Kidney (tissue), 13 donors: ENCODE measurements at regions not wholly inside any gene's neighbourhood (a gene's known extent, or its start where the extent isn't known, plus 50 kb on each side); places are given as distances from the start of the nearest gene placed in this dataset.

ENCODE experiments used
- DNase-seq, 5 donors: peaks; one replicate each; pipeline ENCODE4 v3.0.0-alpha.2; 2013 to 2020
- FAIRE-seq: peaks from 2 replicates; lab custom pipeline; 2012; peaks lifted over from hg19 to GRCh38; lab: Jason Lieb, UNC
- H3K27ac ChIP-seq, 2 donors: one replicate each; pipeline ENCODE4 v1.7.0; 2013; ENCODE audit warnings: low read depth in 2 of 2, low read length in 2 of 2, inconsistent platforms in 1 of 2
- H3K27me3 ChIP-seq: one replicate; pipeline ENCODE4 v1.7.1; 2013; ENCODE audit warnings: low read length, inconsistent platforms; ENCODE audit not compliant: control insufficient read depth, insufficient read depth
- H3K36me3 ChIP-seq, 3 donors: one replicate each; pipeline versions ENCODE4 v1.7.0 to v1.7.1; 2013; ENCODE audit warnings: low read length in 3 of 3, control low read depth in 1 of 3, inconsistent platforms in 1 of 3; ENCODE audit not compliant: insufficient read depth in 3 of 3, control insufficient read depth in 2 of 3
- H3K4me1 ChIP-seq, 3 donors: one replicate each; pipeline versions ENCODE4 v1.7.0 to v1.7.1; 2013; ENCODE audit warnings: low read length in 3 of 3, inconsistent platforms in 1 of 3, low read depth in 1 of 3; ENCODE audit not compliant: control insufficient read depth in 2 of 3, insufficient read depth in 2 of 3
- H3K4me3 ChIP-seq, 3 donors: one replicate each; pipeline versions ENCODE4 v1.7.0 to v1.8.1; 2013; ENCODE audit warnings: low read length in 3 of 3, control low read depth in 1 of 3, inconsistent platforms in 1 of 3
- H3K9ac ChIP-seq, 3 donors: one replicate each; pipeline versions ENCODE4 v1.7.0 to v1.7.1; 2013; ENCODE audit warnings: low read length in 3 of 3, control low read depth in 1 of 3, inconsistent platforms in 1 of 3
- H3K9me3 ChIP-seq, 3 donors: one replicate each; pipeline versions ENCODE4 v1.7.0 to v1.7.1; 2013; ENCODE audit warnings: low read length in 3 of 3, control low read depth in 1 of 3, inconsistent platforms in 1 of 3; ENCODE audit not compliant: control insufficient read depth in 2 of 3, insufficient read depth in 1 of 3
- intact Hi-C: fragments of 100-400 bp; cut with DNase I; formaldehyde crosslinking; loops from one replicate; pipeline ENCODE4 v1.11.1; 2022
- TF ChIP-seq, protein P1 (sequence below): IDR thresholded peaks from 3 replicates; pipeline ENCODE4 v1.5.1; 2012; ENCODE audit warnings: mild to moderate bottlenecking, moderate library complexity, borderline replicate concordance; ENCODE audit not compliant: insufficient read depth; ENCODE audit errors: extremely low read depth
- donor health status: control.
- donor health status: control.
- donor health status: control.
- donor health status: control.
- donor health status: control.
- donor health status: DM: yes; HTN: yes; CAD: no.
- donor health status: Normal renal cell carcinoma (clear cell type).

DNA sequence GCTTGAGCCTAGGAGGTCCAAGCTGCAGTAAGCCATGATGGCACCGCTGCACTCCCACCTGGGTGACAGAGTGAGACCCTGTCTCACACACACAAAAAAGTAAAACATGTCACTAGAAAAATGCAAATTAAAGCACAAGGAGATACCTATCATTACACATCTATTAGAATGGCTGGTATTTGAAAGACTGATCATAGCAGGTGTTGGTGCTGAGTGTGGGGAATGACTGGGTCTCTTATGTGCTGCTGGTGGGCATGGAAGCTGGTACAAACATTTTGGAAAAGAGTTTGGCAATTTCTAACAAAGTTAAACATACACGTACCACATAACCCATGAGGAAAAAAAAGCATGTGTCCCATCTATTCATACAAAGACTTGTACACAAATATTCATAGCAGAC, 142.1 kb upstream of the ZBTB40 start:
- H3K27me3 ChIP-seq: no peaks in the 10 kb centered on the region
- H3K9ac ChIP-seq: no peak overlapping the region
- H3K4me3 ChIP-seq: no peak overlapping the region
- TF ChIP-seq, protein P1, sequence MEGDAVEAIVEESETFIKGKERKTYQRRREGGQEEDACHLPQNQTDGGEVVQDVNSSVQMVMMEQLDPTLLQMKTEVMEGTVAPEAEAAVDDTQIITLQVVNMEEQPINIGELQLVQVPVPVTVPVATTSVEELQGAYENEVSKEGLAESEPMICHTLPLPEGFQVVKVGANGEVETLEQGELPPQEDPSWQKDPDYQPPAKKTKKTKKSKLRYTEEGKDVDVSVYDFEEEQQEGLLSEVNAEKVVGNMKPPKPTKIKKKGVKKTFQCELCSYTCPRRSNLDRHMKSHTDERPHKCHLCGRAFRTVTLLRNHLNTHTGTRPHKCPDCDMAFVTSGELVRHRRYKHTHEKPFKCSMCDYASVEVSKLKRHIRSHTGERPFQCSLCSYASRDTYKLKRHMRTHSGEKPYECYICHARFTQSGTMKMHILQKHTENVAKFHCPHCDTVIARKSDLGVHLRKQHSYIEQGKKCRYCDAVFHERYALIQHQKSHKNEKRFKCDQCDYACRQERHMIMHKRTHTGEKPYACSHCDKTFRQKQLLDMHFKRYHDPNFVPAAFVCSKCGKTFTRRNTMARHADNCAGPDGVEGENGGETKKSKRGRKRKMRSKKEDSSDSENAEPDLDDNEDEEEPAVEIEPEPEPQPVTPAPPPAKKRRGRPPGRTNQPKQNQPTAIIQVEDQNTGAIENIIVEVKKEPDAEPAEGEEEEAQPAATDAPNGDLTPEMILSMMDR: no peak
- intact Hi-C loops: no loop called here
- FAIRE-seq (no peak), DNase-seq (peak in 1 of 5 donors; percentile 11)
- no peaks in the 10 kb centered on the region for H3K4me1 ChIP-seq
- H3K9me3 ChIP-seq: no peaks in the 10 kb centered on the region
- H3K36me3 ChIP-seq: no peaks in the 10 kb centered on the region
- H3K27ac ChIP-seq: no peak overlapping the region

GRCh38 chr1:22311461-22311860, 140.2 kb upstream of the ZBTB40 start:
- Histone ChIP-seq H3K4me1 (no peaks in the 10 kb centered on the region), H3K4me3 (no peak overlapping the region), H3K9ac (no peak overlapping the region), H3K36me3 (no peaks in the 10 kb centered on the region), H3K9me3 (no peaks in the 10 kb centered on the region), H3K27ac (no peak overlapping the region), H3K27me3 (no peaks in the 10 kb centered on the region)
- TF ChIP-seq, protein P1: no peak
- intact Hi-C loops: no loop called here
- DNase-seq (no peak), FAIRE-seq (no peak)

DNA sequence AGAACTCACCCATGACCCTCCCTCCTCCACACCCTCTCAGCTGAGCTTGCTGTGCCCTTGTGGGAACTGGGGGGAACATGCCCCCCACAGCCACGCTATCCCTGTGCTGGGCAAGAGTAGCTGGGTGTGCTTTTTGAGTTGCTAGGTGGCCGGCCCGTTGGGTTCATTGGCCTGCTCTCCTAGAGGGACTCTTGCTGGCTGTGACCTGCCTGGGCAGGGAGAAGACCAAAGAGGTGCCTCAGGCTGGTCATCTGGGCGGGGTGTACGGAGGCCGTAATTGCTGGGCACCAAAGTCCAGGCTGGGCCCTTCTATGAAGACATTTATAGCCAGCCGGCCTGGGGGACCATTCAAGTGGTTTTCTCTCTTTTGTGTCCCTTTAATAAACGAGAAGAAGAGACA, 138.3 kb upstream of the ZBTB40 start:
- no peaks in the 10 kb centered on the region for H3K27me3 ChIP-seq
- TF ChIP-seq, protein P1: no peak
- H3K27ac ChIP-seq: no peak overlapping the region
- H3K36me3 ChIP-seq: no peaks in the 10 kb centered on the region
- peak in 1 of 5 donors; percentile 38 for DNase-seq
- H3K4me3 ChIP-seq: no peak overlapping the region
- no peaks in the 10 kb centered on the region for H3K9me3 ChIP-seq
- no peak for FAIRE-seq
- no peaks in the 10 kb centered on the region for H3K4me1 ChIP-seq
- intact Hi-C loops: no loop called here
- no peak overlapping the region for H3K9ac ChIP-seq

GRCh38 chr1:22314706-22315105, 136.9 kb upstream of the ZBTB40 start:
- intact Hi-C loops: no loop called here

More at GRCh38 chr1:22314706-22315105, 136.9 kb upstream of the ZBTB40 start:
- Histone ChIP-seq H3K27me3 (no peaks in the 10 kb centered on the region), H3K9ac (no peak overlapping the region), H3K4me3 (no peak overlapping the region), H3K27ac (no peak overlapping the region), H3K4me1 (no peaks in the 10 kb centered on the region), H3K36me3 (no peaks in the 10 kb centered on the region), H3K9me3 (no peaks in the 10 kb centered on the region)
- TF ChIP-seq, protein P1: no peak
- FAIRE-seq: no peak
- peak in 1 of 5 donors; percentile 10 for DNase-seq
